Left lung (tissue), 4 donors: ENCODE measurements at regions not wholly inside any gene's neighbourhood (a gene's known extent, or its start where the extent isn't known, plus 50 kb on each side); places are given as distances from the start of the nearest gene placed in this dataset.

Experiments used
- ATAC-seq: fragments of 200-7000 bp; cut with Tn5 transposase; one replicate; pipeline ENCODE4 v1.9.1; 2020; ENCODE audit warnings: moderate library complexity
- DNase-seq, 4 donors: peaks; one replicate each; pipeline ENCODE4 v3.0.0-alpha.2; 2013 to 2020
- H3K27ac ChIP-seq, 2 donors: fragments of 200-600 bp; sonication (generic) in 1 of 2; one replicate each; pipeline versions ENCODE4 v1.5.0 to v1.8.0; 2020 to 2021
- H3K27me3 ChIP-seq, 2 donors: fragments of 200-600 bp; sonication (generic) in 1 of 2; one replicate each; pipeline versions ENCODE4 v1.5.0 to v1.8.0; 2020 to 2021
- H3K36me3 ChIP-seq, 2 donors: fragments of 200-600 bp; sonication (generic) in 1 of 2; one replicate each; pipeline versions ENCODE4 v1.5.0 to v1.8.0; 2020 to 2021
- H3K4me1 ChIP-seq, 2 donors: fragments of 200-600 bp; one replicate each; pipeline ENCODE4 v1.8.0; 2021
- H3K4me3 ChIP-seq, 2 donors: fragments of 200-600 bp; sonication (generic) in 1 of 2; one replicate each; pipeline versions ENCODE4 v1.5.0 to v1.8.0; 2020 to 2021; ENCODE audit warnings: mild to moderate bottlenecking in 1 of 2
- H3K9me3 ChIP-seq, 2 donors: fragments of 200-600 bp; sonication (generic) in 1 of 2; one replicate each; pipeline versions ENCODE4 v1.5.0 to v1.8.0; 2020 to 2021
- CTCF ChIP-seq, 2 donors: fragments of 200-600 bp; sonication (generic) in 1 of 2; IDR thresholded peaks; one replicate each; pipeline versions ENCODE4 v1.5.0 to v1.8.0; 2021; ENCODE audit warnings: antibody characterized with exemption in 2 of 2
- intact Hi-C, 2 donors: fragments of 100-400 bp; cut with DNase I; formaldehyde crosslinking; loops; one replicate each; pipeline versions ENCODE4 v1.11.2 to v1.14.2; 2022
- donor health status: DM: no; HTN: yes; CAD: no.
- donor health status: DM: no; HTN: no; CAD: no.

- Histone ChIP-seq H3K36me3 (no peaks in the 10 kb centered on the region), H3K27me3 (no peaks in the 10 kb centered on the region), H3K27ac (no peak overlapping the region), H3K9me3 (peaks cover 0 to 7% of the 10 kb centered on the region in 2 donors), H3K4me1 (no peaks in the 10 kb centered on the region), H3K4me3 (no peak overlapping the region)
- DNase-seq: no peak
- no peak for ATAC-seq
- TF ChIP-seq CTCF (IDR thresholded peaks at IDR 0.05): no peak
- intact Hi-C loops: no loop called here
These were observed 442.6 kb upstream of the PTCHD4 start for GRCh38 chr6:48553467-48554189.

DNA sequence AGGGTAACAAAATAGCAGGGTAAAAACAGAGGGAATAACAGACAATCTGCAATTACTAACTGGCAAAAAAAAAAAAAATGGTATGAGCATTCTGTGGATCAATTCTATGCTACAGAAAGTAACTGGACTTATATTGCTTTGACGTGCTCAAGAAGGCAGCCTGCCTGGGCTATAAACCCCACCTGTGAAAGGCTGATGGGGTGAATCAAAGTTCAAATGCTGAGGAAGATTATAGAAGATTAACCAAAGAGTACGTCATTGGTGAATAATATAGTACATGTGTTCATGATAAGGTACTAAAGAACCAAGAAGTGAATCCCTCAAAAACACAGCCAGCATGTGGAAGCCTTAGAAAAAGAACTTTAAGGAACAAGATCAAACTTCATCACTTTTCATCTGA lies 441.9 kb upstream of the PTCHD4 start:
- H3K36me3 ChIP-seq: no peaks in the 10 kb centered on the region
- DNase-seq (no peak), ATAC-seq (no peak)
- no peak for TF ChIP-seq CTCF (IDR thresholded peaks at IDR 0.05)
- intact Hi-C loops: no loop called here
- peaks cover 0 to 7% of the 10 kb centered on the region in 2 donors for H3K9me3 ChIP-seq
- no peak overlapping the region for H3K27ac ChIP-seq
- no peaks in the 10 kb centered on the region for H3K27me3 ChIP-seq
- H3K4me1 ChIP-seq: no peaks in the 10 kb centered on the region
- H3K4me3 ChIP-seq: no peak overlapping the region

GRCh38 chr6:48550603-48551002 lies 439.6 kb upstream of the PTCHD4 start:
- no peaks in the 10 kb centered on the region for H3K27me3 ChIP-seq
- H3K4me3 ChIP-seq: no peak overlapping the region
- no peaks in the 10 kb centered on the region for H3K36me3 ChIP-seq
- DNase-seq (no peak), ATAC-seq (no peak)
- no peak for TF ChIP-seq CTCF (IDR thresholded peaks at IDR 0.05)
- intact Hi-C loops: no loop called here
- H3K9me3 ChIP-seq: peaks cover 0 to 11% of the 10 kb centered on the region in 2 donors
- no peaks in the 10 kb centered on the region for H3K4me1 ChIP-seq
- no peak overlapping the region for H3K27ac ChIP-seq

- ATAC-seq (no peak), DNase-seq (no peak)
- no peaks in the 10 kb centered on the region for H3K4me1 ChIP-seq
- H3K4me3 ChIP-seq: no peak overlapping the region
- no peaks in the 10 kb centered on the region for H3K36me3 ChIP-seq
- peaks cover 0 to 12% of the 10 kb centered on the region in 2 donors for H3K9me3 ChIP-seq
- no peak for TF ChIP-seq CTCF (IDR thresholded peaks at IDR 0.05)
- H3K27ac ChIP-seq: no peak overlapping the region
- H3K27me3 ChIP-seq: no peaks in the 10 kb centered on the region
- intact Hi-C loops: no loop called here
These were observed 431.2 kb upstream of the PTCHD4 start for GRCh38 chr6:48542191-48542590.

DNA sequence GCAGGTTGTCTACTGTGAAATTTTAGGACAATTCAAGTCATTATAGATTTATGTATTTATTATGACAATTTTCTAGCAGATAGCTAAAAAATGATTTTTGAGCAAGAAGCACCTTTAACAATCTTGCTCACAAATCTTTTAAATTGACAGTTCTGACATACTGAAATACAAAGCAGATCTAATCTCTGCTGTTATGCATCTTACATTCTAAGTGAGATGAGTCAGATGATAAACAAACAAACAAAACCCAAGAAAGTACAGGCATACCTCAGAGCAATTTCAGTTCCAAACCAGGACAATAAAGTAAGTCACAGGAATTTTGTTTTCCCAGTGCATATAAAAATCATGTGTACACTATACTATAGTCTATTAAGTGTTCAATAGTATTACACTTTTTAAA lies 430.7 kb upstream of the PTCHD4 start:
- no peak for TF ChIP-seq CTCF (IDR thresholded peaks at IDR 0.05)
- no peaks in the 10 kb centered on the region for H3K36me3 ChIP-seq
- H3K4me1 ChIP-seq: no peaks in the 10 kb centered on the region
- H3K27ac ChIP-seq: no peak overlapping the region
- no peak for DNase-seq
- H3K9me3 ChIP-seq: peaks cover 0 to 12% of the 10 kb centered on the region in 2 donors
- H3K4me3 ChIP-seq: no peak overlapping the region
- ATAC-seq: no peak
- H3K27me3 ChIP-seq: no peaks in the 10 kb centered on the region
- intact Hi-C loops: no loop called here
